GM12892 (cell line): ENCODE measurements at regions not wholly inside any gene's neighbourhood (a gene's known extent, or its start where the extent isn't known, plus 50 kb on each side); places are given as distances from the start of the nearest gene placed in this dataset.

Experiments used
- POLR2A ChIP-seq: IDR thresholded peaks from 2 replicates; pipeline ENCODE4 v1.6.1; 2011; ENCODE audit warnings: low read depth, low read length, control low read depth
- POLR2AphosphoS5 ChIP-seq: IDR thresholded peaks from 2 replicates; pipeline ENCODE4 v1.6.1; 2011; ENCODE audit warnings: low read depth, low read length, control low read depth
- TAF1 ChIP-seq: IDR thresholded peaks from 2 replicates; pipeline ENCODE4 v1.6.1; 2011; ENCODE audit warnings: low read depth, mild to moderate bottlenecking, control low read depth, low read length, borderline replicate concordance

- TF ChIP-seq POLR2A (no peak), POLR2AphosphoS5 (no peak), TAF1 (no peak)
Measured at GRCh38 chr1:81679942-81680341, 120.8 kb upstream of the ADGRL2 start.
